ENCODE measurements at regions not wholly inside any gene's neighbourhood (a gene's known extent, or its start where the extent isn't known, plus 50 kb on each side); places are given as distances from the start of the nearest gene placed in this dataset.

DNA sequence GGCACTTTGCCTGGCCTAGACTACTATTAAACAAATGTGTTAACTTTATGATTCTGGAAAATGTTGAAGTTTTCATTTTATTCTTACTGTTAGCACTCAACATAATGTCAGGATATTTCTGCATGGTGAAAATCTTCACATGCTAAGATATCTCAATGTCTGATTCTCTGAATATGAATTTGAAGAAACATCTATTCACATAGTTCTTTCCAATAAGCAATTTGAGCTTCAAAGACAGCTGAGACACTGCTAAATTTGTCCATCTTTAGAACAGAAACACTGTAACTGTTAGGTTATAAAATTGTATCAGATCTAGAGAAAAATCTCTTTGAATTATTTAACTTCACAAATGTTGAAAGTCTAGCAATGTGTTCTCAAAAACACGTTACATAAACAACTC lies 970.2 kb downstream of the PLOD2 start:
- TF ChIP-seq POLR2A (IDR thresholded peaks at IDR 0.05) = no peak
- TF ChIP-seq, protein P1, sequence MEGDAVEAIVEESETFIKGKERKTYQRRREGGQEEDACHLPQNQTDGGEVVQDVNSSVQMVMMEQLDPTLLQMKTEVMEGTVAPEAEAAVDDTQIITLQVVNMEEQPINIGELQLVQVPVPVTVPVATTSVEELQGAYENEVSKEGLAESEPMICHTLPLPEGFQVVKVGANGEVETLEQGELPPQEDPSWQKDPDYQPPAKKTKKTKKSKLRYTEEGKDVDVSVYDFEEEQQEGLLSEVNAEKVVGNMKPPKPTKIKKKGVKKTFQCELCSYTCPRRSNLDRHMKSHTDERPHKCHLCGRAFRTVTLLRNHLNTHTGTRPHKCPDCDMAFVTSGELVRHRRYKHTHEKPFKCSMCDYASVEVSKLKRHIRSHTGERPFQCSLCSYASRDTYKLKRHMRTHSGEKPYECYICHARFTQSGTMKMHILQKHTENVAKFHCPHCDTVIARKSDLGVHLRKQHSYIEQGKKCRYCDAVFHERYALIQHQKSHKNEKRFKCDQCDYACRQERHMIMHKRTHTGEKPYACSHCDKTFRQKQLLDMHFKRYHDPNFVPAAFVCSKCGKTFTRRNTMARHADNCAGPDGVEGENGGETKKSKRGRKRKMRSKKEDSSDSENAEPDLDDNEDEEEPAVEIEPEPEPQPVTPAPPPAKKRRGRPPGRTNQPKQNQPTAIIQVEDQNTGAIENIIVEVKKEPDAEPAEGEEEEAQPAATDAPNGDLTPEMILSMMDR (IDR thresholded peaks at IDR 0.05) = no peak

Measured in body of pancreas (tissue), 4 donors.